K562 (cell line): ENCODE measurements at regions not wholly inside any gene's neighbourhood (a gene's known extent, or its start where the extent isn't known, plus 50 kb on each side); places are given as distances from the start of the nearest gene placed in this dataset.

ENCODE experiments used
- ARID2 ChIP-seq: fragments of 450-650 bp; IDR thresholded peaks from 2 replicates; pipeline ENCODE4 v1.6.1; 2017; ENCODE audit warnings: antibody characterized with exemption, mild to moderate bottlenecking
- CTBP1 ChIP-seq: fragments of 450-650 bp; IDR thresholded peaks from 2 replicates; pipeline ENCODE4 v1.6.1; 2016; ENCODE audit warnings: borderline replicate concordance
- CTCFL ChIP-seq: IDR thresholded peaks from 2 replicates; pipeline ENCODE4 v1.6.1; 2011; ENCODE audit warnings: borderline replicate concordance, low read depth, mild to moderate bottlenecking, moderate library complexity, low read length; ENCODE audit not compliant: insufficient read depth, poor library complexity, severe bottlenecking
- ILF3 ChIP-seq: fragments of 450-650 bp; IDR thresholded peaks from 2 replicates; pipeline ENCODE4 v1.6.1; 2018; ENCODE audit warnings: antibody characterized with exemption, mild to moderate bottlenecking, moderate library complexity, borderline replicate concordance
- KDM5B ChIP-seq: fragments of 200-600 bp; sonication (generic); IDR thresholded peaks from 2 replicates; pipeline ENCODE4 v1.6.1; 2012; ENCODE audit warnings: low read depth, mild to moderate bottlenecking, moderate library complexity, low read length, control low read depth, inconsistent platforms; ENCODE audit not compliant: insufficient replicate concordance
- MYC ChIP-seq, 2 experiments: fragments of 250-450 bp in 1 of 2; sonication (Bioruptor Pico) in 1 of 2; IDR thresholded peaks; 2 replicates each; pipeline versions ENCODE4 v1.5.1 to v1.6.1; 2012 to 2021; ENCODE audit warnings: low read depth in 2 of 2, borderline replicate concordance in 1 of 2, improper control_type of control experiment in 1 of 2, low read length in 1 of 2, mild to moderate bottlenecking in 1 of 2, moderate library complexity in 1 of 2
- POLR3A ChIP-seq: IDR thresholded peaks from 2 replicates; pipeline ENCODE4 v1.6.1; 2011; ENCODE audit warnings: borderline replicate concordance, mild to moderate bottlenecking, moderate library complexity; ENCODE audit not compliant: insufficient read length, insufficient read depth; ENCODE audit errors: extremely low read depth
- POU5F1 ChIP-seq: fragments of 150-350 bp; IDR thresholded peaks from 2 replicates; pipeline ENCODE4 v1.6.1; 2014; ENCODE audit warnings: borderline replicate concordance, low read length, low read depth, mild to moderate bottlenecking; ENCODE audit not compliant: partially characterized antibody
- RHOXF2B ChIP-seq: fragments of 250-450 bp; sonication (Bioruptor Pico); conservative IDR thresholded peaks from 2 replicates; pipeline ENCODE4 v1.5.1; 2021
- SMARCA5 ChIP-seq: fragments of 450-650 bp; IDR thresholded peaks from 2 replicates; pipeline ENCODE4 v1.6.1; 2016
- THRAP3 ChIP-seq: fragments of 450-650 bp; IDR thresholded peaks from 2 replicates; pipeline ENCODE4 v1.6.1; 2016; ENCODE audit warnings: mild to moderate bottlenecking, inconsistent platforms, borderline replicate concordance
- TOE1 ChIP-seq, 2 experiments: fragments of 450-650 bp in 1 of 2; sonication (generic) in 1 of 2; formaldehyde crosslinking in 1 of 2; IDR thresholded peaks; 2 replicates each; pipeline versions ENCODE4 v1.7.1 to v1.8.0; 2016 to 2022; ENCODE audit warnings: borderline replicate concordance in 2 of 2, mild to moderate bottlenecking in 2 of 2, antibody characterized with exemption in 1 of 2, inconsistent platforms in 1 of 2, low read depth in 1 of 2, missing genetic modification reagents in 1 of 2, moderate library complexity in 1 of 2
- TSHZ1 ChIP-seq: fragments of 250-450 bp; sonication (Bioruptor Pico); IDR thresholded peaks from 2 replicates; pipeline ENCODE4 v1.4.0; 2020; ENCODE audit warnings: mild to moderate bottlenecking, moderate library complexity
- ZBTB5 ChIP-seq: fragments of 450-650 bp; IDR thresholded peaks from 2 replicates; pipeline ENCODE4 v1.6.1; 2017; ENCODE audit warnings: antibody characterized with exemption
- ZNF12 ChIP-seq: sonication (generic); formaldehyde crosslinking; IDR thresholded peaks from 2 replicates; pipeline ENCODE4 v1.4.0; 2020; ENCODE audit warnings: mild to moderate bottlenecking, missing genetic modification reagents
- ZNF239 ChIP-seq: fragments of 250-450 bp; sonication (Bioruptor Pico); IDR thresholded peaks from 2 replicates; pipeline ENCODE4 v1.4.0; 2020; ENCODE audit warnings: mild to moderate bottlenecking
- ZNF561 ChIP-seq: fragments of 450-650 bp; formaldehyde crosslinking; conservative IDR thresholded peaks from 2 replicates; pipeline ENCODE4 v1.4.0; 2020; ENCODE audit warnings: mild to moderate bottlenecking, moderate library complexity
- ZNF79 ChIP-seq: fragments of 250-450 bp; sonication (Bioruptor Pico); IDR thresholded peaks from 2 replicates; pipeline ENCODE4 v1.4.0; 2020; ENCODE audit warnings: low read depth, mild to moderate bottlenecking, moderate library complexity

GRCh38 chr6:26156105-26156849 lies 69.0 kb downstream of the HFE start (continued):
- TF ChIP-seq THRAP3 (peak; percentile 100), POLR3A (no peak), CTCFL (no peak), ARID2 (no peak), CTBP1 (peak; percentile 59), ZBTB5 (no peak), ZNF239 (CRISPR knock-in tag) (no peak), RHOXF2B (CRISPR knock-in tag) (no peak; the same call in 1 of the 2 replicates), SMARCA5 (no peak), KDM5B (peak; percentile 99), ZNF12 (CRISPR knock-in tag) (no peak), TOE1 (IDR thresholded peaks at IDR 0.05; ENCODE audit: borderline replicate concordance) (peak; percentile 70; the same call in 1 of the 2 replicates), TOE1 (CRISPR knock-in tag; IDR thresholded peaks at IDR 0.05; ENCODE audit: borderline replicate concordance, low read depth) (peak; percentile 62; the same call in 1 of the 2 replicates), ILF3 (peak; percentile 77; the same call in 1 of the 2 replicates), ZNF79 (CRISPR knock-in tag) (no peak), POU5F1 (peak; percentile 86), ZNF561 (CRISPR knock-in tag) (no peak), TSHZ1 (CRISPR knock-in tag) (no peak), MYC (IDR thresholded peaks at IDR 0.05; ENCODE audit: low read depth, low read length) (peak; percentile 71), MYC (CRISPR knock-in tag; IDR thresholded peaks at IDR 0.05; ENCODE audit: borderline replicate concordance, low read depth) (peak; percentile 65; the same call in 1 of the 2 replicates)
